GM23338 (cell line): ENCODE measurements at regions not wholly inside any gene's neighbourhood (a gene's known extent, or its start where the extent isn't known, plus 50 kb on each side); places are given as distances from the start of the nearest gene placed in this dataset.

Source experiments
- ATAC-seq: fragments of 200-7000 bp; cut with Tn5 transposase; 3 replicates; pipeline ENCODE4 v1.9.1; 2020
- DNase-seq: peaks from one replicate; pipeline ENCODE4 v3.0.0-alpha.2; 2015; ENCODE audit warnings: low spot score
- H2AFZ ChIP-seq: fragments of 200-600 bp; sonication (generic); 2 replicates; pipeline ENCODE4 v1.8.0; 2016; ENCODE audit warnings: antibody characterized with exemption, mild to moderate bottlenecking, moderate library complexity
- H3F3A ChIP-seq: fragments of 200-600 bp; sonication (generic); replicated peaks from 2 replicates; pipeline ENCODE4 v1.8.0; 2017; ENCODE audit warnings: antibody characterized with exemption, mixed run types, low read depth
- H3K27ac ChIP-seq: fragments of 200-600 bp; sonication (generic); 2 replicates; pipeline ENCODE4 v1.6.1; 2016; ENCODE audit warnings: low read depth
- H3K27me3 ChIP-seq: fragments of 200-600 bp; sonication (generic); 2 replicates; pipeline ENCODE4 v1.8.0; 2016; ENCODE audit warnings: mild to moderate bottlenecking, mixed run types, moderate library complexity; ENCODE audit not compliant: insufficient read depth
- H3K36me3 ChIP-seq: fragments of 200-600 bp; sonication (generic); 2 replicates; pipeline ENCODE4 v1.8.0; 2016; ENCODE audit warnings: mild to moderate bottlenecking; ENCODE audit not compliant: insufficient read depth
- H3K4me1 ChIP-seq: fragments of 200-600 bp; sonication (generic); 2 replicates; pipeline ENCODE4 v1.8.0; 2016; ENCODE audit warnings: mild to moderate bottlenecking, moderate library complexity; ENCODE audit not compliant: insufficient read depth
- H3K4me2 ChIP-seq: fragments of 200-600 bp; sonication (generic); 2 replicates; pipeline ENCODE4 v1.7.1; 2017; ENCODE audit warnings: mixed run types
- H3K4me3 ChIP-seq: fragments of 200-600 bp; sonication (generic); 2 replicates; pipeline ENCODE4 v1.6.1; 2016; ENCODE audit warnings: mixed run types
- H3K79me2 ChIP-seq: fragments of 200-600 bp; sonication (generic); replicated peaks from 2 replicates; pipeline ENCODE4 v1.8.0; 2017; ENCODE audit warnings: mild to moderate bottlenecking; ENCODE audit not compliant: insufficient read depth
- H3K9me2 ChIP-seq: fragments of 200-600 bp; sonication (generic); 2 replicates; pipeline ENCODE4 v1.8.0; 2017; ENCODE audit not compliant: insufficient read depth
- H4K20me1 ChIP-seq: fragments of 200-600 bp; sonication (generic); replicated peaks from 2 replicates; pipeline ENCODE4 v1.8.0; 2017; ENCODE audit warnings: mild to moderate bottlenecking; ENCODE audit not compliant: insufficient read depth
- H3K27ac Mint-ChIP-seq: 2 replicates; pipeline ENCODE4 v1.8.0; 2020; ENCODE audit warnings: inconsistent platforms, mild to moderate bottlenecking, moderate library complexity, mixed read lengths
- H3K27me3 Mint-ChIP-seq: 3 replicates; pipeline ENCODE4 v1.8.0; 2022; ENCODE audit warnings: low read depth, mild to moderate bottlenecking, moderate library complexity, mixed read lengths, inconsistent platforms; ENCODE audit not compliant: insufficient read depth, poor library complexity
- H3K36me3 Mint-ChIP-seq: 3 replicates; pipeline ENCODE4 v1.8.0; 2021; ENCODE audit warnings: low read depth, mild to moderate bottlenecking, inconsistent platforms, moderate library complexity, mixed read lengths
- H3K4me1 Mint-ChIP-seq: 3 replicates; pipeline ENCODE4 v1.8.0; 2020; ENCODE audit warnings: mild to moderate bottlenecking, inconsistent platforms, mixed read lengths
- H3K4me3 Mint-ChIP-seq: 3 replicates; pipeline ENCODE4 v1.8.0; 2021; ENCODE audit warnings: moderate library complexity, mild to moderate bottlenecking, inconsistent platforms, mixed read lengths
- H3K9me3 Mint-ChIP-seq: 3 replicates; pipeline ENCODE4 v1.8.0; 2020; ENCODE audit warnings: moderate library complexity, mild to moderate bottlenecking, inconsistent platforms, mixed read lengths
- CREB1 ChIP-seq: fragments of 250-450 bp; sonication (Bioruptor Pico); IDR thresholded peaks from 2 replicates; pipeline ENCODE4 v1.5.0; 2020; ENCODE audit warnings: low read depth, mild to moderate bottlenecking, moderate library complexity
- EZH2 ChIP-seq: fragments of 200-600 bp; sonication (generic); IDR thresholded peaks from one replicate; pipeline ENCODE4 v1.8.0; 2017; ENCODE audit warnings: antibody characterized with exemption, mild to moderate bottlenecking, low read depth; ENCODE audit not compliant: unreplicated experiment
- EZH2phosphoT487 ChIP-seq: fragments of 200-600 bp; sonication (generic); IDR thresholded peaks from one replicate; pipeline ENCODE4 v1.8.1; 2018; ENCODE audit warnings: antibody characterized with exemption; ENCODE audit not compliant: unreplicated experiment
- JUNB ChIP-seq: IDR thresholded peaks from one replicate; pipeline ENCODE4 v1.6.1; 2016; ENCODE audit warnings: antibody characterized with exemption; ENCODE audit not compliant: unreplicated experiment
- NANOG ChIP-seq: IDR thresholded peaks from 2 replicates; pipeline ENCODE4 v1.6.1; 2016; ENCODE audit warnings: antibody characterized with exemption, borderline replicate concordance
- POLR2AphosphoS5 ChIP-seq: IDR thresholded peaks from 2 replicates; pipeline ENCODE4 v1.6.1; 2016; ENCODE audit warnings: antibody characterized with exemption, low read depth
- ZNF114 ChIP-seq: fragments of 250-450 bp; sonication (Bioruptor Pico); IDR thresholded peaks from 2 replicates; pipeline ENCODE4 v1.5.0; 2020; ENCODE audit warnings: mild to moderate bottlenecking, moderate library complexity
- ZNF331 ChIP-seq: fragments of 250-450 bp; sonication (Bioruptor Pico); IDR thresholded peaks from 2 replicates; pipeline ENCODE4 v1.5.0; 2020; ENCODE audit warnings: low read depth, mild to moderate bottlenecking, moderate library complexity
- TF ChIP-seq, protein P1 (sequence below): fragments of 250-450 bp; sonication (Bioruptor Pico); IDR thresholded peaks from 2 replicates; pipeline ENCODE4 v1.5.0; 2020; ENCODE audit warnings: mild to moderate bottlenecking, moderate library complexity
- TF ChIP-seq, protein P2 (sequence below), 2 experiments: fragments of 200-600 bp in 1 of 2; sonication (generic) in 1 of 2; conservative IDR thresholded peaks; 2 replicates each; pipeline versions ENCODE4 v1.5.1 to v1.6.1; 2016 to 2017; ENCODE audit warnings: antibody characterized with exemption in 2 of 2, low read depth in 2 of 2, mild to moderate bottlenecking in 2 of 2, moderate library complexity in 1 of 2

- TF ChIP-seq, protein P1, sequence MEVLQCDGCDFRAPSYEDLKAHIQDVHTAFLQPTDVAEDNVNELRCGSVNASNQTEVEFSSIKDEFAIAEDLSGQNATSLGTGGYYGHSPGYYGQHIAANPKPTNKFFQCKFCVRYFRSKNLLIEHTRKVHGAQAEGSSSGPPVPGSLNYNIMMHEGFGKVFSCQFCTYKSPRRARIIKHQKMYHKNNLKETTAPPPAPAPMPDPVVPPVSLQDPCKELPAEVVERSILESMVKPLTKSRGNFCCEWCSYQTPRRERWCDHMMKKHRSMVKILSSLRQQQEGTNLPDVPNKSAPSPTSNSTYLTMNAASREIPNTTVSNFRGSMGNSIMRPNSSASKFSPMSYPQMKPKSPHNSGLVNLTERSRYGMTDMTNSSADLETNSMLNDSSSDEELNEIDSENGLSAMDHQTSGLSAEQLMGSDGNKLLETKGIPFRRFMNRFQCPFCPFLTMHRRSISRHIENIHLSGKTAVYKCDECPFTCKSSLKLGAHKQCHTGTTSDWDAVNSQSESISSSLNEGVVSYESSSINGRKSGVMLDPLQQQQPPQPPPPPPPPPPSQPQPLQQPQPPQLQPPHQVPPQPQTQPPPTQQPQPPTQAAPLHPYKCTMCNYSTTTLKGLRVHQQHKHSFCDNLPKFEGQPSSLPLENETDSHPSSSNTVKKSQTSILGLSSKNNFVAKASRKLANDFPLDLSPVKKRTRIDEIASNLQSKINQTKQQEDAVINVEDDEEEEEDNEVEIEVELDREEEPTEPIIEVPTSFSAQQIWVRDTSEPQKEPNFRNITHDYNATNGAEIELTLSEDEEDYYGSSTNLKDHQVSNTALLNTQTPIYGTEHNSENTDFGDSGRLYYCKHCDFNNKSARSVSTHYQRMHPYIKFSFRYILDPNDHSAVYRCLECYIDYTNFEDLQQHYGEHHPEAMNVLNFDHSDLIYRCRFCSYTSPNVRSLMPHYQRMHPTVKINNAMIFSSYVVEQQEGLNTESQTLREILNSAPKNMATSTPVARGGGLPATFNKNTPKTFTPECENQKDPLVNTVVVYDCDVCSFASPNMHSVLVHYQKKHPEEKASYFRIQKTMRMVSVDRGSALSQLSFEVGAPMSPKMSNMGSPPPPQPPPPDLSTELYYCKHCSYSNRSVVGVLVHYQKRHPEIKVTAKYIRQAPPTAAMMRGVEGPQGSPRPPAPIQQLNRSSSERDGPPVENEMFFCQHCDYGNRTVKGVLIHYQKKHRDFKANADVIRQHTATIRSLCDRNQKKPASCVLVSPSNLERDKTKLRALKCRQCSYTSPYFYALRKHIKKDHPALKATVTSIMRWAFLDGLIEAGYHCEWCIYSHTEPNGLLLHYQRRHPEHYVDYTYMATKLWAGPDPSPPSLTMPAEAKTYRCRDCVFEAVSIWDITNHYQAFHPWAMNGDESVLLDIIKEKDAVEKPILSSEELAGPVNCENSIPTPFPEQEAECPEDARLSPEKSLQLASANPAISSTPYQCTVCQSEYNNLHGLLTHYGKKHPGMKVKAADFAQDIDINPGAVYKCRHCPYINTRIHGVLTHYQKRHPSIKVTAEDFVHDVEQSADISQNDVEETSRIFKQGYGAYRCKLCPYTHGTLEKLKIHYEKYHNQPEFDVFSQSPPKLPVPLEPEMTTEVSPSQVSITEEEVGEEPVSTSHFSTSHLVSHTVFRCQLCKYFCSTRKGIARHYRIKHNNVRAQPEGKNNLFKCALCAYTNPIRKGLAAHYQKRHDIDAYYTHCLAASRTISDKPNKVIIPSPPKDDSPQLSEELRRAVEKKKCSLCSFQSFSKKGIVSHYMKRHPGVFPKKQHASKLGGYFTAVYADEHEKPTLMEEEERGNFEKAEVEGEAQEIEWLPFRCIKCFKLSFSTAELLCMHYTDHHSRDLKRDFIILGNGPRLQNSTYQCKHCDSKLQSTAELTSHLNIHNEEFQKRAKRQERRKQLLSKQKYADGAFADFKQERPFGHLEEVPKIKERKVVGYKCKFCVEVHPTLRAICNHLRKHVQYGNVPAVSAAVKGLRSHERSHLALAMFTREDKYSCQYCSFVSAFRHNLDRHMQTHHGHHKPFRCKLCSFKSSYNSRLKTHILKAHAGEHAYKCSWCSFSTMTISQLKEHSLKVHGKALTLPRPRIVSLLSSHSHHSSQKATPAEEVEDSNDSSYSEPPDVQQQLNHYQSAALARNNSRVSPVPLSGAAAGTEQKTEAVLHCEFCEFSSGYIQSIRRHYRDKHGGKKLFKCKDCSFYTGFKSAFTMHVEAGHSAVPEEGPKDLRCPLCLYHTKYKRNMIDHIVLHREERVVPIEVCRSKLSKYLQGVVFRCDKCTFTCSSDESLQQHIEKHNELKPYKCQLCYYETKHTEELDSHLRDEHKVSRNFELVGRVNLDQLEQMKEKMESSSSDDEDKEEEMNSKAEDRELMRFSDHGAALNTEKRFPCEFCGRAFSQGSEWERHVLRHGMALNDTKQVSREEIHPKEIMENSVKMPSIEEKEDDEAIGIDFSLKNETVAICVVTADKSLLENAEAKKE (CRISPR knock-in tag): no peak
- no peak for TF ChIP-seq ZNF114 (CRISPR knock-in tag)
- TF ChIP-seq JUNB: no peak
- no peak for TF ChIP-seq EZH2phosphoT487
- no peak for TF ChIP-seq ZNF331 (CRISPR knock-in tag)
- no peak for TF ChIP-seq EZH2
- no peak for TF ChIP-seq CREB1 (CRISPR knock-in tag)
Measured at GRCh38 chr9:119432428-119432827, 63.2 kb upstream of the BRINP1 start (continued).

DNA sequence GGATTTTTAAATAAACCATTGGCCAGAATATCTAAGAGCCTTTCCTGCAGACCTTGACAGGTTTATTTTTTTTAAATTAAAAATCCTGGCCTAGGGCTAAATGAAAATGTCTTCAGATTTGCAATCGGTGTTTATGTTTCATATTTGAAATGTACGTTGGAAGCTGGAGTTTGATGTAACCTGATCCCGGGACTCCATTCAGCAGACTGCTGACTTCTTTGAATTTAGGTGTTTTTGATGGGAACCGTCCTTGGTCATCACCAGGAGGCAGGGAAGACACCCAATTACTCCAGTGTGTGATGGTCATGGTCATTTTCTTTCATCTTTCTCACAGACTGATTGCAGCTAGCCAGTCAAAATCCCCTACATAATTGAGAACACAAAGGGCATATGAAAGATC is 60.1 kb upstream of the BRINP1 start:
- H3K27me3 Mint-ChIP-seq: no peaks in the 10 kb centered on the region
- H3K4me1 ChIP-seq: no peaks in the 10 kb centered on the region

More for the DNA sequence above, 60.1 kb upstream of the BRINP1 start:
- H3K4me3 ChIP-seq: no peak overlapping the region
- Mint-ChIP-seq H3K4me1 (peaks cover 5% of the 10 kb centered on the region; the same call in 2 of the 3 replicates), H3K36me3 (no peaks in the 10 kb centered on the region), H3K4me3 (no peak overlapping the region), H3K27ac (no peak overlapping the region), H3K9me3 (peaks cover 4% of the 10 kb centered on the region; the same call in 1 of the 3 replicates)
- no peak overlapping the region for H3K27ac ChIP-seq
- no peaks in the 10 kb centered on the region for H3K36me3 ChIP-seq
- no peak for DNase-seq
- H3F3A ChIP-seq: no peaks in the 10 kb centered on the region
- H3K4me2 ChIP-seq: no peak overlapping the region
- H2AFZ ChIP-seq: no peak overlapping the region
- TF ChIP-seq ZNF331 (CRISPR knock-in tag): no peak
- no peak for TF ChIP-seq POLR2AphosphoS5
- TF ChIP-seq NANOG: no peak
- no peak for TF ChIP-seq CREB1 (CRISPR knock-in tag)
- TF ChIP-seq, protein P2, sequence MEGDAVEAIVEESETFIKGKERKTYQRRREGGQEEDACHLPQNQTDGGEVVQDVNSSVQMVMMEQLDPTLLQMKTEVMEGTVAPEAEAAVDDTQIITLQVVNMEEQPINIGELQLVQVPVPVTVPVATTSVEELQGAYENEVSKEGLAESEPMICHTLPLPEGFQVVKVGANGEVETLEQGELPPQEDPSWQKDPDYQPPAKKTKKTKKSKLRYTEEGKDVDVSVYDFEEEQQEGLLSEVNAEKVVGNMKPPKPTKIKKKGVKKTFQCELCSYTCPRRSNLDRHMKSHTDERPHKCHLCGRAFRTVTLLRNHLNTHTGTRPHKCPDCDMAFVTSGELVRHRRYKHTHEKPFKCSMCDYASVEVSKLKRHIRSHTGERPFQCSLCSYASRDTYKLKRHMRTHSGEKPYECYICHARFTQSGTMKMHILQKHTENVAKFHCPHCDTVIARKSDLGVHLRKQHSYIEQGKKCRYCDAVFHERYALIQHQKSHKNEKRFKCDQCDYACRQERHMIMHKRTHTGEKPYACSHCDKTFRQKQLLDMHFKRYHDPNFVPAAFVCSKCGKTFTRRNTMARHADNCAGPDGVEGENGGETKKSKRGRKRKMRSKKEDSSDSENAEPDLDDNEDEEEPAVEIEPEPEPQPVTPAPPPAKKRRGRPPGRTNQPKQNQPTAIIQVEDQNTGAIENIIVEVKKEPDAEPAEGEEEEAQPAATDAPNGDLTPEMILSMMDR (conservative IDR thresholded peaks at IDR 0.05; ENCODE audit: low read depth in 2 of 2): no peak
- no peak for TF ChIP-seq EZH2
- no peak for TF ChIP-seq JUNB
- TF ChIP-seq EZH2phosphoT487: no peak
- no peaks in the 10 kb centered on the region for H3K27me3 ChIP-seq
- ATAC-seq: no peak
- no peaks in the 10 kb centered on the region for H4K20me1 ChIP-seq
- no peaks in the 10 kb centered on the region for H3K9me2 ChIP-seq
- H3K79me2 ChIP-seq: no peaks in the 10 kb centered on the region
